ENCODE measurements at regions not wholly inside any gene's neighbourhood (a gene's known extent, or its start where the extent isn't known, plus 50 kb on each side); places are given as distances from the start of the nearest gene placed in this dataset.

- no peak for DNase-seq (ENCODE audit: low read depth)
These were observed 409.6 kb downstream of the FBXO15 start for GRCh38 chr18:73737990-73738389.

- DNase-seq (ENCODE audit: low read depth) = no peak
These were observed 411.8 kb downstream of the FBXO15 start for GRCh38 chr18:73735836-73736235.

GRCh38 chr18:73733806-73734314 is 413.8 kb downstream of the FBXO15 start:
- DNase-seq (ENCODE audit: low read depth) = no peak

GRCh38 chr18:73733376-73733775 is 414.3 kb downstream of the FBXO15 start:
- no peak for DNase-seq (ENCODE audit: low read depth)

- DNase-seq (ENCODE audit: low read depth) = no peak
These were observed 419.0 kb downstream of the FBXO15 start for GRCh38 chr18:73728657-73729056.

- DNase-seq (ENCODE audit: low read depth) = no peak
These were observed 422.7 kb downstream of the FBXO15 start for GRCh38 chr18:73724958-73725357.

GRCh38 chr18:73719611-73720010 is 428.0 kb downstream of the FBXO15 start:
- DNase-seq (ENCODE audit: low read depth) = peak; percentile 10

- DNase-seq (ENCODE audit: low read depth) = peak; percentile 14
These were observed 430.1 kb downstream of the FBXO15 start for GRCh38 chr18:73717570-73717969.

GRCh38 chr18:73715210-73715670 is 432.4 kb downstream of the FBXO15 start:
- DNase-seq (ENCODE audit: low read depth) = peak; percentile 43

- DNase-seq (ENCODE audit: low read depth) = no peak
These were observed 433.2 kb downstream of the FBXO15 start for GRCh38 chr18:73714466-73714865.

GRCh38 chr18:73711256-73711655 is 436.4 kb downstream of the FBXO15 start:
- no peak for DNase-seq (ENCODE audit: low read depth)

GRCh38 chr18:73708591-73708990 is 439.0 kb downstream of the FBXO15 start:
- no peak for DNase-seq (ENCODE audit: low read depth)

GRCh38 chr18:73707035-73707434 is 440.6 kb downstream of the FBXO15 start:
- DNase-seq (ENCODE audit: low read depth) = no peak

GRCh38 chr18:73697353-73697752 is 450.3 kb downstream of the FBXO15 start:
- no peak for DNase-seq (ENCODE audit: low read depth)

GRCh38 chr18:73696698-73697097 is 450.9 kb downstream of the FBXO15 start:
- no peak for DNase-seq (ENCODE audit: low read depth)

GRCh38 chr18:73696171-73696570 is 451.5 kb downstream of the FBXO15 start:
- DNase-seq (ENCODE audit: low read depth) = no peak

GRCh38 chr18:73693091-73693490 is 454.5 kb downstream of the FBXO15 start:
- DNase-seq (ENCODE audit: low read depth) = no peak

GRCh38 chr18:73691624-73692023 is 456.0 kb downstream of the FBXO15 start:
- DNase-seq (ENCODE audit: low read depth) = no peak

GRCh38 chr18:73691118-73691517 is 456.5 kb downstream of the FBXO15 start:
- DNase-seq (ENCODE audit: low read depth) = peak; percentile 53

GRCh38 chr18:73690222-73690621 is 457.4 kb downstream of the FBXO15 start:
- no peak for DNase-seq (ENCODE audit: low read depth)

- peak; percentile 45 for DNase-seq (ENCODE audit: low read depth)
These were observed 458.6 kb downstream of the FBXO15 start for GRCh38 chr18:73688851-73689711.

- no peak for DNase-seq (ENCODE audit: low read depth)
These were observed 459.5 kb downstream of the FBXO15 start for GRCh38 chr18:73688161-73688560.

- no peak for DNase-seq (ENCODE audit: low read depth)
These were observed 463.0 kb downstream of the FBXO15 start for GRCh38 chr18:73684647-73685046.
